Tibial nerve (tissue), 4 donors: ENCODE measurements at regions not wholly inside any gene's neighbourhood (a gene's known extent, or its start where the extent isn't known, plus 50 kb on each side); places are given as distances from the start of the nearest gene placed in this dataset.

ENCODE experiments used
- DNase-seq, 2 donors: peaks; one replicate each; pipeline ENCODE4 v3.0.0-alpha.2; 2019; ENCODE audit warnings: low spot score in 2 of 2
- H3K27ac ChIP-seq, 4 donors: fragments of 200-600 bp; sonication (generic) in 3 of 4; one replicate each; pipeline ENCODE4 v1.5.1; 2017 to 2019; ENCODE audit warnings: mild to moderate bottlenecking in 1 of 4
- H3K27me3 ChIP-seq, 2 donors: fragments of 200-600 bp; sonication (generic) in 1 of 2; one replicate each; pipeline versions ENCODE4 v1.5.1 to v1.6.0; 2017 to 2019
- H3K36me3 ChIP-seq, 3 donors: fragments of 200-600 bp; sonication (generic); one replicate each; pipeline ENCODE4 v1.5.1; 2018 to 2019
- H3K4me1 ChIP-seq, 4 donors: fragments of 200-600 bp; sonication (generic) in 3 of 4; one replicate each; pipeline ENCODE4 v1.5.1; 2017 to 2019
- H3K4me3 ChIP-seq, 4 donors: fragments of 200-600 bp; sonication (generic) in 3 of 4; one replicate each; pipeline ENCODE4 v1.5.1; 2017 to 2019; ENCODE audit warnings: mild to moderate bottlenecking in 1 of 4, moderate library complexity in 1 of 4
- H3K9me3 ChIP-seq, 4 donors: fragments of 200-600 bp; sonication (generic) in 3 of 4; one replicate each; pipeline ENCODE4 v1.5.1; 2017 to 2019
- CTCF ChIP-seq, 5 experiments: fragments of 200-600 bp in 3 of 5; fragments of 450-650 bp in 2 of 5; sonication (generic) in 3 of 5; IDR thresholded peaks; one replicate each; pipeline ENCODE4 v1.5.1; 2016 to 2019; ENCODE audit warnings: antibody characterized with exemption in 5 of 5, mild to moderate bottlenecking in 3 of 5, moderate library complexity in 2 of 5
- EP300 ChIP-seq, 2 donors: sonication (generic); formaldehyde crosslinking; IDR thresholded peaks; one replicate each; pipeline ENCODE4 v1.6.1; 2017; ENCODE audit warnings: antibody characterized with exemption in 2 of 2, mild to moderate bottlenecking in 1 of 2
- POLR2A ChIP-seq, 2 donors: fragments of 450-650 bp; IDR thresholded peaks; one replicate each; pipeline ENCODE4 v1.6.1; 2017; ENCODE audit warnings: antibody characterized with exemption in 2 of 2, mild to moderate bottlenecking in 2 of 2, moderate library complexity in 2 of 2
- WGBS, 2 donors: methylation state at CpG; one replicate each; pipeline ENCODE4 v1.1.5; 2018; 5-methylcytosine and 5-hydroxymethylcytosine counted together

GRCh38 chr16:51779240-51779639, 628.2 kb upstream of the SALL1 start:
- no peak overlapping the region for H3K27ac ChIP-seq
- 66 to 74% methylated on average over 3 of the region's 3 CpGs for WGBS, 2 donors
- H3K4me1 ChIP-seq, result no peaks in the 10 kb centered on the region
- no peak overlapping the region for H3K4me3 ChIP-seq
- peaks cover 0 to 4% (median 0%) of the 10 kb centered on the region in 4 donors for H3K9me3 ChIP-seq
- no peaks in the 10 kb centered on the region for H3K27me3 ChIP-seq
- no peak for DNase-seq
- TF ChIP-seq POLR2A (IDR thresholded peaks at IDR 0.05) (no peak), CTCF (IDR thresholded peaks at IDR 0.05) (no peak), EP300 (IDR thresholded peaks at IDR 0.05) (no peak)
- H3K36me3 ChIP-seq, result no peaks in the 10 kb centered on the region

GRCh38 chr16:51773071-51773890, 622.2 kb upstream of the SALL1 start:
- WGBS, 2 donors, result 52 to 67% methylated on average over 22 of the region's 22 CpGs
- H3K27ac ChIP-seq, result no peak overlapping the region
- no peak for DNase-seq
- H3K27me3 ChIP-seq, result no peaks in the 10 kb centered on the region
- TF ChIP-seq CTCF (IDR thresholded peaks at IDR 0.05) (no peak), EP300 (IDR thresholded peaks at IDR 0.05) (no peak), POLR2A (IDR thresholded peaks at IDR 0.05) (no peak)
- H3K4me1 ChIP-seq, result no peaks in the 10 kb centered on the region
- no peaks in the 10 kb centered on the region for H3K9me3 ChIP-seq
- H3K36me3 ChIP-seq, result no peaks in the 10 kb centered on the region
- no peak overlapping the region for H3K4me3 ChIP-seq

DNA sequence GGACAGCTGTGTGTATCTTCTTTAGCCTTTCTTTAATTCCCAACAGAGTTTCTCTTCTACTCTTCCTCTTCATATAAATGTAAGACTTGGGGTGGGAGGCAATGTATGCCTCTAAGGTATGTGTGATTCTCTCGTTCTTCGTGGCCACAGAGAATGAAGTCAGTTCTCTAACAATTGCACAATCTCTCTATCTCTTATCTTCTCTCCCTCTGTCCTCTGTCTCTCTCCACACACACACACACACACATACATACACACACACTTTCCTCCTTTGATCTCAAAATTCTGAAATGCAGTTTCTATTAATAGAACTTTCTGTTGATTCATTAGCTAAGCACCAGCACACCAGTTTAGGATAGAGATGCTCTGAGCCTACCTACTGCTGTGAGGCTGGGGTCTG, 615.7 kb upstream of the SALL1 start:
- H3K36me3 ChIP-seq, result no peaks in the 10 kb centered on the region
- no peaks in the 10 kb centered on the region for H3K27me3 ChIP-seq
- TF ChIP-seq CTCF (IDR thresholded peaks at IDR 0.05), result no peak
- no peak for TF ChIP-seq POLR2A (IDR thresholded peaks at IDR 0.05)
- TF ChIP-seq EP300 (IDR thresholded peaks at IDR 0.05), result no peak
- H3K4me3 ChIP-seq, result no peak overlapping the region
- no peaks in the 10 kb centered on the region for H3K9me3 ChIP-seq
- DNase-seq, result no peak
- 51 to 63% methylated on average over 2 of the region's 2 CpGs for WGBS, 2 donors
- H3K27ac ChIP-seq, result no peak overlapping the region
- H3K4me1 ChIP-seq, result peaks cover 0 to 7% (median 2%) of the 10 kb centered on the region in 4 donors

GRCh38 chr16:51763072-51763661, 612.1 kb upstream of the SALL1 start:
- H3K27me3 ChIP-seq, result no peaks in the 10 kb centered on the region
- no peaks in the 10 kb centered on the region for H3K9me3 ChIP-seq
- H3K4me3 ChIP-seq, result no peak overlapping the region
- DNase-seq, result no peak
- TF ChIP-seq EP300 (IDR thresholded peaks at IDR 0.05) (no peak), CTCF (IDR thresholded peaks at IDR 0.05) (no peak), POLR2A (IDR thresholded peaks at IDR 0.05) (no peak)
- H3K27ac ChIP-seq, result no peak overlapping the region
- H3K4me1 ChIP-seq, result peaks cover 0 to 7% (median 2%) of the 10 kb centered on the region in 4 donors
- WGBS, 2 donors, result 82 to 85% methylated on average over 6 of the region's 6 CpGs
- no peaks in the 10 kb centered on the region for H3K36me3 ChIP-seq
